SK-N-SH treated with all-trans-retinoic acid at 6 μM for 48 hours (cell line): ENCODE measurements at regions not wholly inside any gene's neighbourhood (a gene's known extent, or its start where the extent isn't known, plus 50 kb on each side); places are given as distances from the start of the nearest gene placed in this dataset.
"Not testable (repeated sequence)": the region's sequence is repeated elsewhere in the genome, so short reads cannot be mapped to it uniquely, and the experiment has no call there.

Source experiments
- ATAC-seq: fragments of 200-7000 bp; cut with Tn5 transposase; 3 replicates; pipeline ENCODE4 v1.9.1; 2020; ENCODE audit warnings: mild to moderate bottlenecking, moderate library complexity
- ARNTL ChIP-seq: fragments of 450-650 bp; formaldehyde crosslinking; IDR thresholded peaks from 2 replicates; pipeline ENCODE4 v1.5.0; 2020; ENCODE audit warnings: low read depth, mild to moderate bottlenecking, moderate library complexity, borderline replicate concordance
- BACH2 ChIP-seq: fragments of 250-450 bp; sonication (Bioruptor Pico); IDR thresholded peaks from 2 replicates; pipeline ENCODE4 v1.9.0; 2021; ENCODE audit warnings: mild to moderate bottlenecking, borderline replicate concordance
- CREB5 ChIP-seq: fragments of 250-450 bp; sonication (Bioruptor Pico); IDR thresholded peaks from 2 replicates; pipeline ENCODE4 v1.5.1; 2020; ENCODE audit warnings: low read depth, mild to moderate bottlenecking, moderate library complexity
- CSDC2 ChIP-seq: fragments of 250-450 bp; sonication (Bioruptor Pico); IDR thresholded peaks from 2 replicates; pipeline ENCODE4 v1.5.0; 2020; ENCODE audit warnings: mild to moderate bottlenecking, moderate library complexity
- ESRRG ChIP-seq: fragments of 250-450 bp; sonication (Bioruptor Pico); IDR thresholded peaks from 2 replicates; pipeline ENCODE4 v1.6.1; 2021; ENCODE audit warnings: mild to moderate bottlenecking
- ISL1 ChIP-seq: fragments of 250-450 bp; sonication (Bioruptor Pico); IDR thresholded peaks from 2 replicates; pipeline ENCODE4 v2.1.2; 2022; ENCODE audit warnings: mild to moderate bottlenecking, moderate library complexity
- OSR1 ChIP-seq: fragments of 250-450 bp; sonication (Bioruptor Pico); IDR thresholded peaks from 2 replicates; pipeline ENCODE4 v1.8.0; 2022; ENCODE audit warnings: moderate library complexity, mild to moderate bottlenecking, inconsistent platforms
- POU6F1 ChIP-seq: fragments of 250-450 bp; sonication (Bioruptor Pico); IDR thresholded peaks from 2 replicates; pipeline ENCODE4 v1.8.0; 2021; ENCODE audit warnings: low read depth, mild to moderate bottlenecking, moderate library complexity, borderline replicate concordance
- PPARA ChIP-seq: fragments of 250-450 bp; sonication (Bioruptor Pico); IDR thresholded peaks from 2 replicates; pipeline ENCODE4 v1.5.0; 2020; ENCODE audit warnings: mild to moderate bottlenecking, borderline replicate concordance
- RARB ChIP-seq: fragments of 250-450 bp; sonication (Bioruptor Pico); IDR thresholded peaks from 2 replicates; pipeline ENCODE4 v1.8.0; 2021; ENCODE audit warnings: mild to moderate bottlenecking, moderate library complexity
- SNAI2 ChIP-seq: fragments of 250-450 bp; sonication (Bioruptor Pico); IDR thresholded peaks from 2 replicates; pipeline ENCODE4 v1.5.0; 2020; ENCODE audit warnings: mild to moderate bottlenecking, moderate library complexity
- TCF4 ChIP-seq: fragments of 250-450 bp; sonication (Bioruptor Pico); IDR thresholded peaks from 2 replicates; pipeline ENCODE4 v1.8.0; 2021; ENCODE audit warnings: mild to moderate bottlenecking, moderate library complexity, borderline replicate concordance
- TOX ChIP-seq: fragments of 250-450 bp; sonication (Bioruptor Pico); IDR thresholded peaks from 2 replicates; pipeline ENCODE4 v1.8.0; 2021; ENCODE audit warnings: mild to moderate bottlenecking, moderate library complexity, borderline replicate concordance
- ZC3H10 ChIP-seq: fragments of 250-450 bp; sonication (Bioruptor Pico); IDR thresholded peaks from 2 replicates; pipeline ENCODE4 v1.5.1; 2021; ENCODE audit warnings: mild to moderate bottlenecking, moderate library complexity
- ZFP30 ChIP-seq: fragments of 450-650 bp; formaldehyde crosslinking; IDR thresholded peaks from 2 replicates; pipeline ENCODE4 v1.5.0; 2022; ENCODE audit warnings: mild to moderate bottlenecking, moderate library complexity
- ZNF565 ChIP-seq: fragments of 450-650 bp; formaldehyde crosslinking; conservative IDR thresholded peaks from 2 replicates; pipeline ENCODE4 v1.5.0; 2020; ENCODE audit warnings: low read depth, mild to moderate bottlenecking, moderate library complexity
- ZNF70 ChIP-seq: fragments of 450-650 bp; formaldehyde crosslinking; IDR thresholded peaks from 2 replicates; pipeline ENCODE4 v1.5.0; 2020; ENCODE audit warnings: mild to moderate bottlenecking, moderate library complexity
- ZNF8 ChIP-seq: fragments of 450-650 bp; formaldehyde crosslinking; IDR thresholded peaks from 2 replicates; pipeline ENCODE4 v1.5.0; 2020; ENCODE audit warnings: mild to moderate bottlenecking, moderate library complexity
- TF ChIP-seq, protein P1 (sequence below): fragments of 250-450 bp; sonication (Bioruptor Pico); IDR thresholded peaks from 2 replicates; pipeline ENCODE4 v1.8.0; 2020; ENCODE audit warnings: mild to moderate bottlenecking, moderate library complexity, borderline replicate concordance
- TF ChIP-seq, protein P2 (sequence below): fragments of 250-450 bp; sonication (Bioruptor Pico); IDR thresholded peaks from 2 replicates; pipeline ENCODE4 v1.5.0; 2020; ENCODE audit warnings: mild to moderate bottlenecking, moderate library complexity
- TF ChIP-seq, protein P3 (sequence below): fragments of 250-450 bp; sonication (Bioruptor Pico); IDR thresholded peaks from 2 replicates; pipeline ENCODE4 v1.5.1; 2021; ENCODE audit warnings: mild to moderate bottlenecking, moderate library complexity

DNA sequence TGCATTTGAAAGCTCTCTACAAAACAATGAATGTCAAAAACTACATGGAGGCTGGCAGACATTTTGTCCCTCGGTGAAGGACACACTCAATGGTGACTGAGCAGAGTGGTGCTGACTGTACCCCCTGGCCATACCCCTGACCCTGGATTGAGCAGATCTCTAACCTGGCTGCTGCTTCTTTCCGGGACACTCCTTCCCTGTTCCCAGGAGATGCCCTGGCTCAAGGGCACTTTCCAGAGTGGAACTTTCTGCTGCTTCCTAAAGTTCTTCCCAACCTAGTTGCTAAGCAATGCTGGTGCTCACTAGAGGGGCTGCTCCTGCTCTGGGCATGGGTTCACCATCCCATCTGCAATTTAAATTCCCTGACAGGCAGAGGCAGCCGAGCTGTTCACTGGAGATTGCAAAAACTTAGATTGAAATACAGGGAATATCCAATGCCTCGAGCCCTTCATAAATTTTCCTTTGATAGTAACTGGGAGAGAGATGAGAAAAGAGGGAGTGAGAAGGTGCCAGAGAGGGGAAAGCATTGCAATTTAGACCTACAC is 384.3 kb upstream of the PODXL start:
- TF ChIP-seq ZFP30 (CRISPR knock-in tag) (no peak), SNAI2 (no peak), TOX (CRISPR knock-in tag) (no peak), ZNF8 (no peak), ARNTL (CRISPR knock-in tag) (no peak), ESRRG (CRISPR knock-in tag) (no peak), ZNF565 (CRISPR knock-in tag) (no peak)
- TF ChIP-seq, protein P1, sequence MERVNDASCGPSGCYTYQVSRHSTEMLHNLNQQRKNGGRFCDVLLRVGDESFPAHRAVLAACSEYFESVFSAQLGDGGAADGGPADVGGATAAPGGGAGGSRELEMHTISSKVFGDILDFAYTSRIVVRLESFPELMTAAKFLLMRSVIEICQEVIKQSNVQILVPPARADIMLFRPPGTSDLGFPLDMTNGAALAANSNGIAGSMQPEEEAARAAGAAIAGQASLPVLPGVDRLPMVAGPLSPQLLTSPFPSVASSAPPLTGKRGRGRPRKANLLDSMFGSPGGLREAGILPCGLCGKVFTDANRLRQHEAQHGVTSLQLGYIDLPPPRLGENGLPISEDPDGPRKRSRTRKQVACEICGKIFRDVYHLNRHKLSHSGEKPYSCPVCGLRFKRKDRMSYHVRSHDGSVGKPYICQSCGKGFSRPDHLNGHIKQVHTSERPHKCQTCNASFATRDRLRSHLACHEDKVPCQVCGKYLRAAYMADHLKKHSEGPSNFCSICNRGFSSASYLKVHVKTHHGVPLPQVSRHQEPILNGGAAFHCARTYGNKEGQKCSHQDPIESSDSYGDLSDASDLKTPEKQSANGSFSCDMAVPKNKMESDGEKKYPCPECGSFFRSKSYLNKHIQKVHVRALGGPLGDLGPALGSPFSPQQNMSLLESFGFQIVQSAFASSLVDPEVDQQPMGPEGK (CRISPR knock-in tag): no peak
- ATAC-seq: no peak

DNA sequence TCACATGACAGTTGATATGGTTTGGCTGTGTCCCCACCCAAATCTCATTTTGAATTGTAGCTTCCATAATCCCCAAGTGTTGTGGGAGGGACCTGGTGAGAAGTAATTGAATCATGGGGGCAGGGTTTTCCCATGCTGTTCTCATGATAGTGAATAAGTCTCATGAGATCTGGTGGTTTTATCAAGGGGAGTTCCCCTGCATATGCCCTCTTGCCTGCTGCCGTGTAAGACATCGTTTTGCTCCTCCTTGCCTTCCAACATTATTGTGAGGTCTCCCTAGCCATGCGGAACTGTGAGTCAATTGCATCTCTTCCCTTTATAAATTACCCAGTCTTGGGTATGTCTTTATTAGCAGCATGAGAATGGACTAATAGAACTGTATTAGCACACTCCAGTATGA is 382.4 kb upstream of the PODXL start:
- ATAC-seq: not testable (repeated sequence)

GRCh38 chr7:131937868-131938267 is 381.4 kb upstream of the PODXL start:
- TF ChIP-seq ISL1 (no peak), ARNTL (CRISPR knock-in tag) (no peak), OSR1 (CRISPR knock-in tag) (no peak), ZNF8 (no peak)
- TF ChIP-seq, all 23 proteins: peak for 0
- ATAC-seq: no peak

- no peak for ATAC-seq
- TF ChIP-seq TOX (CRISPR knock-in tag) (no peak), RARB (CRISPR knock-in tag) (no peak), ZNF565 (CRISPR knock-in tag) (no peak), TCF4 (no peak), PPARA (CRISPR knock-in tag) (no peak), POU6F1 (CRISPR knock-in tag) (no peak), ZC3H10 (no peak), ZNF8 (no peak), CSDC2 (CRISPR knock-in tag) (no peak), ZNF70 (CRISPR knock-in tag) (no peak), BACH2 (CRISPR knock-in tag) (no peak), ISL1 (no peak), OSR1 (CRISPR knock-in tag) (no peak), CREB5 (CRISPR knock-in tag) (no peak), ARNTL (CRISPR knock-in tag) (no peak), ZFP30 (CRISPR knock-in tag) (no peak), SNAI2 (no peak), ESRRG (CRISPR knock-in tag) (no peak)
- TF ChIP-seq, protein P2, sequence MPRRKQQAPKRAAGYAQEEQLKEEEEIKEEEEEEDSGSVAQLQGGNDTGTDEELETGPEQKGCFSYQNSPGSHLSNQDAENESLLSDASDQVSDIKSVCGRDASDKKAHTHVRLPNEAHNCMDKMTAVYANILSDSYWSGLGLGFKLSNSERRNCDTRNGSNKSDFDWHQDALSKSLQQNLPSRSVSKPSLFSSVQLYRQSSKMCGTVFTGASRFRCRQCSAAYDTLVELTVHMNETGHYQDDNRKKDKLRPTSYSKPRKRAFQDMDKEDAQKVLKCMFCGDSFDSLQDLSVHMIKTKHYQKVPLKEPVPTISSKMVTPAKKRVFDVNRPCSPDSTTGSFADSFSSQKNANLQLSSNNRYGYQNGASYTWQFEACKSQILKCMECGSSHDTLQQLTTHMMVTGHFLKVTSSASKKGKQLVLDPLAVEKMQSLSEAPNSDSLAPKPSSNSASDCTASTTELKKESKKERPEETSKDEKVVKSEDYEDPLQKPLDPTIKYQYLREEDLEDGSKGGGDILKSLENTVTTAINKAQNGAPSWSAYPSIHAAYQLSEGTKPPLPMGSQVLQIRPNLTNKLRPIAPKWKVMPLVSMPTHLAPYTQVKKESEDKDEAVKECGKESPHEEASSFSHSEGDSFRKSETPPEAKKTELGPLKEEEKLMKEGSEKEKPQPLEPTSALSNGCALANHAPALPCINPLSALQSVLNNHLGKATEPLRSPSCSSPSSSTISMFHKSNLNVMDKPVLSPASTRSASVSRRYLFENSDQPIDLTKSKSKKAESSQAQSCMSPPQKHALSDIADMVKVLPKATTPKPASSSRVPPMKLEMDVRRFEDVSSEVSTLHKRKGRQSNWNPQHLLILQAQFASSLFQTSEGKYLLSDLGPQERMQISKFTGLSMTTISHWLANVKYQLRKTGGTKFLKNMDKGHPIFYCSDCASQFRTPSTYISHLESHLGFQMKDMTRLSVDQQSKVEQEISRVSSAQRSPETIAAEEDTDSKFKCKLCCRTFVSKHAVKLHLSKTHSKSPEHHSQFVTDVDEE (CRISPR knock-in tag): no peak
- TF ChIP-seq, protein P3, sequence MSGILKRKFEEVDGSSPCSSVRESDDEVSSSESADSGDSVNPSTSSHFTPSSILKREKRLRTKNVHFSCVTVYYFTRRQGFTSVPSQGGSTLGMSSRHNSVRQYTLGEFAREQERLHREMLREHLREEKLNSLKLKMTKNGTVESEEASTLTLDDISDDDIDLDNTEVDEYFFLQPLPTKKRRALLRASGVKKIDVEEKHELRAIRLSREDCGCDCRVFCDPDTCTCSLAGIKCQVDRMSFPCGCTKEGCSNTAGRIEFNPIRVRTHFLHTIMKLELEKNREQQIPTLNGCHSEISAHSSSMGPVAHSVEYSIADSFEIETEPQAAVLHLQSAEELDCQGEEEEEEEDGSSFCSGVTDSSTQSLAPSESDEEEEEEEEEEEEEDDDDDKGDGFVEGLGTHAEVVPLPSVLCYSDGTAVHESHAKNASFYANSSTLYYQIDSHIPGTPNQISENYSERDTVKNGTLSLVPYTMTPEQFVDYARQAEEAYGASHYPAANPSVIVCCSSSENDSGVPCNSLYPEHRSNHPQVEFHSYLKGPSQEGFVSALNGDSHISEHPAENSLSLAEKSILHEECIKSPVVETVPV: no peak
These were observed 378.8 kb upstream of the PODXL start for GRCh38 chr7:131935180-131935579.
